H9 (cell line): ENCODE measurements at regions not wholly inside any gene's neighbourhood (a gene's known extent, or its start where the extent isn't known, plus 50 kb on each side); places are given as distances from the start of the nearest gene placed in this dataset.

ENCODE experiments used
- DNase-seq: peaks from one replicate; pipeline ENCODE4 v3.0.0-alpha.2; 2017
- H2AFZ ChIP-seq: one replicate; pipeline ENCODE4 v1.6.1; 2013; ENCODE audit warnings: mild to moderate bottlenecking, low read length, control low read depth, moderate library complexity
- H2AK5ac ChIP-seq: 2 replicates; pipeline ENCODE4 v1.6.1; 2013; ENCODE audit warnings: low read length, control low read depth, mixed read lengths; ENCODE audit not compliant: insufficient read length
- H2BK120ac ChIP-seq: one replicate; pipeline ENCODE4 v1.6.1; 2013; ENCODE audit warnings: low read depth, mild to moderate bottlenecking, low read length, control low read depth, inconsistent platforms; ENCODE audit not compliant: poor library complexity, severe bottlenecking
- H2BK12ac ChIP-seq: 2 replicates; pipeline ENCODE4 v1.6.1; 2013; ENCODE audit warnings: low read length, control low read depth, mixed read lengths, low read depth; ENCODE audit not compliant: insufficient read length
- H2BK15ac ChIP-seq: 2 replicates; pipeline ENCODE4 v1.6.1; 2013; ENCODE audit warnings: low read depth, low read length, control low read depth
- H2BK20ac ChIP-seq: one replicate; pipeline ENCODE4 v1.6.1; 2013; ENCODE audit warnings: low read depth, mild to moderate bottlenecking, low read length, control low read depth, inconsistent platforms; ENCODE audit not compliant: poor library complexity, severe bottlenecking
- H2BK5ac ChIP-seq: 2 replicates; pipeline ENCODE4 v1.6.1; 2013; ENCODE audit warnings: low read length, control low read depth, mixed read lengths; ENCODE audit not compliant: insufficient read length
- H3K14ac ChIP-seq: 2 replicates; pipeline ENCODE4 v1.6.1; 2013; ENCODE audit warnings: low read length, control low read depth; ENCODE audit not compliant: insufficient read depth
- H3K18ac ChIP-seq: 2 replicates; pipeline ENCODE4 v1.6.1; 2013; ENCODE audit warnings: low read depth, mild to moderate bottlenecking, mixed read lengths, low read length, control low read depth; ENCODE audit not compliant: insufficient read length
- H3K23ac ChIP-seq: 2 replicates; pipeline ENCODE4 v1.6.1; 2013; ENCODE audit warnings: low read length, control low read depth, mixed read lengths, low read depth; ENCODE audit not compliant: insufficient read length
- H3K23me2 ChIP-seq: 2 replicates; pipeline ENCODE4 v1.6.1; 2013; ENCODE audit warnings: low read depth, mild to moderate bottlenecking, mixed read lengths, low read length, control low read depth; ENCODE audit not compliant: insufficient read length, poor library complexity, severe bottlenecking
- H3K27ac ChIP-seq: 2 replicates; pipeline ENCODE4 v1.5.1; 2013; ENCODE audit warnings: low read length, control low read depth, mixed read lengths, low read depth; ENCODE audit not compliant: insufficient read length
- H3K27me3 ChIP-seq: 2 replicates; pipeline ENCODE4 v1.6.1; 2013; ENCODE audit warnings: low read length, control low read depth, inconsistent platforms; ENCODE audit not compliant: insufficient read depth
- H3K4ac ChIP-seq: 2 replicates; pipeline ENCODE4 v1.6.1; 2013; ENCODE audit warnings: low read depth, mild to moderate bottlenecking, control low read depth, inconsistent platforms, low read length, moderate library complexity
- H3K4me1 ChIP-seq: 2 replicates; pipeline ENCODE4 v1.6.1; 2013; ENCODE audit warnings: low read length, control low read depth, inconsistent platforms; ENCODE audit not compliant: insufficient read depth
- H3K4me2 ChIP-seq: 2 replicates; pipeline ENCODE4 v1.6.1; 2013; ENCODE audit warnings: low read length, control low read depth, mixed read lengths; ENCODE audit not compliant: insufficient read length, insufficient read depth
- H3K56ac ChIP-seq: 2 replicates; pipeline ENCODE4 v1.6.1; 2013; ENCODE audit warnings: low read depth, mild to moderate bottlenecking, mixed read lengths, low read length, control low read depth; ENCODE audit not compliant: insufficient read length
- H3K79me1 ChIP-seq: 2 replicates; pipeline ENCODE4 v1.6.1; 2013; ENCODE audit warnings: low read depth, mild to moderate bottlenecking, moderate library complexity, low read length, control low read depth, inconsistent platforms; ENCODE audit not compliant: insufficient read depth, poor library complexity, severe bottlenecking
- H3K79me2 ChIP-seq: 2 replicates; pipeline ENCODE4 v1.6.1; 2013; ENCODE audit warnings: low read length, control low read depth, inconsistent platforms; ENCODE audit not compliant: insufficient read depth
- H3K9ac ChIP-seq: 2 replicates; pipeline ENCODE4 v1.6.1; 2013; ENCODE audit warnings: low read length, control low read depth, mixed read lengths; ENCODE audit not compliant: insufficient read length; ENCODE audit errors: extremely low read depth
- H3K9me3 ChIP-seq: one replicate; pipeline ENCODE4 v1.6.1; 2013; ENCODE audit warnings: low read depth, low read length, inconsistent platforms; ENCODE audit not compliant: control insufficient read depth
- H3T11ph ChIP-seq: one replicate; pipeline ENCODE4 v1.6.1; 2013; ENCODE audit warnings: mild to moderate bottlenecking, low read length, control low read depth, inconsistent platforms
- H4K20me1 ChIP-seq: one replicate; pipeline ENCODE4 v1.6.1; 2013; ENCODE audit not compliant: control insufficient read depth, insufficient read length, insufficient read depth
- H4K5ac ChIP-seq: 2 replicates; pipeline ENCODE4 v1.6.1; 2013; ENCODE audit warnings: low read depth, mild to moderate bottlenecking, mixed read lengths, low read length, control low read depth; ENCODE audit not compliant: insufficient read length
- H4K8ac ChIP-seq: replicated peaks from 2 replicates; pipeline ENCODE4 v1.6.1; 2013; ENCODE audit warnings: low read length, control low read depth, mixed read lengths, low read depth; ENCODE audit not compliant: insufficient read length
- H4K91ac ChIP-seq: 2 replicates; pipeline ENCODE4 v1.6.1; 2013; ENCODE audit warnings: low read depth, mild to moderate bottlenecking, moderate library complexity, mixed read lengths, low read length, control low read depth; ENCODE audit not compliant: insufficient read length
- H3K27ac Mint-ChIP-seq, 3 experiments: 2 replicates in 2 of 3; 3 replicates in 1 of 3; pipeline ENCODE4 v1.8.0; 2020 to 2021; ENCODE audit warnings: mixed read lengths in 3 of 3, mild to moderate bottlenecking in 1 of 3, moderate library complexity in 1 of 3
- H3K27me3 Mint-ChIP-seq: 2 replicates; pipeline ENCODE4 v1.8.0; 2021; ENCODE audit warnings: low read depth, mild to moderate bottlenecking, moderate library complexity, mixed read lengths
- H3K36me3 Mint-ChIP-seq, 3 experiments: 2 replicates in 2 of 3; 3 replicates in 1 of 3; pipeline ENCODE4 v1.8.0; 2020 to 2021; ENCODE audit warnings: low read depth in 3 of 3, mixed read lengths in 3 of 3; ENCODE audit not compliant: insufficient read depth in 1 of 3
- H3K4me1 Mint-ChIP-seq, 2 experiments: 2 replicates each; pipeline ENCODE4 v1.8.0; 2020; ENCODE audit warnings: mixed read lengths in 2 of 2
- H3K4me3 Mint-ChIP-seq, 2 experiments: 2 replicates in 1 of 2; 3 replicates in 1 of 2; pipeline ENCODE4 v1.8.0; 2020 to 2021; ENCODE audit warnings: mild to moderate bottlenecking in 2 of 2, mixed read lengths in 2 of 2, moderate library complexity in 1 of 2
- H3K9me3 Mint-ChIP-seq, 2 experiments: 2 replicates in 1 of 2; 3 replicates in 1 of 2; pipeline ENCODE4 v1.8.0; 2020; ENCODE audit warnings: mild to moderate bottlenecking in 2 of 2, mixed read lengths in 2 of 2, moderate library complexity in 1 of 2
- CTCF ChIP-seq: fragments of 200-600 bp; sonication (generic); conservative IDR thresholded peaks from 3 replicates; pipeline ENCODE4 v1.8.0; 2021; ENCODE audit warnings: antibody characterized with exemption, mild to moderate bottlenecking
- WGBS: extraction: QIAGEN DNeasy Blood & Tissue Kit; methylation state at CpG from one replicate; pipeline ENCODE4 v1.1.7; 2013; ENCODE audit warnings: missing lambda C conversion rate, low lambda C conversion rate, mixed read lengths; ENCODE audit not compliant: insufficient read length; ENCODE audit errors: extremely low coverage; 5-methylcytosine and 5-hydroxymethylcytosine counted together

GRCh38 chr10:28849309-28849708, 172.0 kb downstream of the BAMBI start:
- no peaks in the 10 kb centered on the region for H3K4me1 ChIP-seq
- no peaks in the 10 kb centered on the region for H3K9me3 ChIP-seq
- H3K18ac ChIP-seq, result no peak overlapping the region
- H3K23me2 ChIP-seq, result no peaks in the 10 kb centered on the region
- H2BK12ac ChIP-seq, result no peak overlapping the region
- H3K27me3 ChIP-seq, result no peaks in the 10 kb centered on the region
- no peaks in the 10 kb centered on the region for H3K79me2 ChIP-seq
- no peak overlapping the region for H2BK20ac ChIP-seq
- H3K79me1 ChIP-seq, result no peaks in the 10 kb centered on the region
- H4K91ac ChIP-seq, result no peak overlapping the region
- H3K4ac ChIP-seq, result no peak overlapping the region
- no peak overlapping the region for H2AFZ ChIP-seq
- no peak overlapping the region for H3K27ac ChIP-seq
- Mint-ChIP-seq H3K27ac (no peak overlapping the region), H3K4me1 (no peaks in the 10 kb centered on the region), H3K27me3 (peaks cover 6% of the 10 kb centered on the region), H3K36me3 (no peaks in the 10 kb centered on the region; a peak in 1 of 7 replicates), H3K9me3 (peaks cover 0 to 2% of the 10 kb centered on the region in 2 experiments; a peak in 2 of 5 replicates), H3K4me3 (no peak overlapping the region)
- no peak overlapping the region for H2AK5ac ChIP-seq
- H2BK5ac ChIP-seq, result no peak overlapping the region
- H3T11ph ChIP-seq, result no peak overlapping the region
- no peak overlapping the region for H4K8ac ChIP-seq
- H3K14ac ChIP-seq, result no peak overlapping the region
- no peak for TF ChIP-seq CTCF
- H4K20me1 ChIP-seq, result no peaks in the 10 kb centered on the region
- no peak overlapping the region for H2BK120ac ChIP-seq
- no peak overlapping the region for H3K9ac ChIP-seq
- WGBS, result no CpG with 5 or more reads among the region's 3 CpGs
- H3K23ac ChIP-seq, result no peak overlapping the region
- no peak for DNase-seq
- H4K5ac ChIP-seq, result no peak overlapping the region
- H3K56ac ChIP-seq, result no peak overlapping the region
- H2BK15ac ChIP-seq, result no peak overlapping the region
- H3K4me2 ChIP-seq, result no peak overlapping the region
